CD4-positive, alpha-beta T cell (primary cell): ENCODE measurements at regions not wholly inside any gene's neighbourhood (a gene's known extent, or its start where the extent isn't known, plus 50 kb on each side); places are given as distances from the start of the nearest gene placed in this dataset.

Experiments used
- ATAC-seq: fragments of 200-7000 bp; cut with Tn5 transposase; one replicate; pipeline ENCODE4 v1.10.0; 2022; ENCODE audit warnings: mild to moderate bottlenecking; ENCODE audit not compliant: poor library complexity
- CTCF ChIA-PET: fragments of 350-600 bp; sonication (Branson Sonifier 250); formaldehyde crosslinking; loops from one replicate; lab custom pipeline; 2021; ENCODE audit warnings: antibody characterized with exemption, inconsistent platforms; lab: Charles Lee
- POLR2A ChIA-PET: fragments of 350-600 bp; sonication (Branson Sonifier 250); formaldehyde crosslinking; loops from one replicate; lab custom pipeline; 2021; ENCODE audit warnings: antibody characterized with exemption, inconsistent platforms; lab: Charles Lee
- DNase-seq, 14 experiments: peaks; one replicate each; pipeline ENCODE4 v3.0.0-alpha.2; 2013 to 2020; ENCODE audit warnings: mixed read lengths in 2 of 14
- H3K27ac ChIP-seq, 2 donors: one replicate each; pipeline versions ENCODE4 v1.5.1 to v1.7.0; 2013; ENCODE audit warnings: low read length in 2 of 2, low read depth in 1 of 2, mild to moderate bottlenecking in 1 of 2
- H3K27me3 ChIP-seq, 2 experiments: 1 replicate in 1 of 2; 2 replicates in 1 of 2; pipeline versions ENCODE4 v1.6.1 to v1.7.0; 2013; ENCODE audit warnings: low read length in 2 of 2, control low read depth in 1 of 2, mild to moderate bottlenecking in 1 of 2, moderate library complexity in 1 of 2; ENCODE audit not compliant: insufficient read depth in 2 of 2, control insufficient read depth in 1 of 2
- H3K36me3 ChIP-seq: one replicate; pipeline ENCODE4 v1.6.1; 2013; ENCODE audit warnings: low read length, control low read depth; ENCODE audit not compliant: insufficient read depth
- H3K4me1 ChIP-seq: one replicate; pipeline ENCODE4 v1.6.1; 2013; ENCODE audit warnings: low read length, control low read depth; ENCODE audit not compliant: insufficient read depth
- H3K4me3 ChIP-seq: one replicate; pipeline ENCODE4 v1.5.1; 2013; ENCODE audit warnings: mild to moderate bottlenecking, low read length, moderate library complexity
- H3K9me3 ChIP-seq, 2 experiments: 1 replicate in 1 of 2; 2 replicates in 1 of 2; pipeline versions ENCODE4 v1.6.1 to v1.7.0; 2013; ENCODE audit warnings: low read length in 2 of 2, mild to moderate bottlenecking in 2 of 2, control low read depth in 1 of 2, moderate library complexity in 1 of 2; ENCODE audit not compliant: control insufficient read depth in 1 of 2, insufficient read depth in 1 of 2
- H3K27ac Mint-ChIP-seq: one replicate; pipeline ENCODE4 v1.8.0; 2020; ENCODE audit warnings: mixed read lengths
- H3K27me3 Mint-ChIP-seq: one replicate; pipeline ENCODE4 v1.8.0; 2021; ENCODE audit warnings: mixed read lengths
- H3K36me3 Mint-ChIP-seq: one replicate; pipeline ENCODE4 v1.8.0; 2021; ENCODE audit warnings: low read depth, mixed read lengths
- H3K4me1 Mint-ChIP-seq: one replicate; pipeline ENCODE4 v1.8.0; 2021; ENCODE audit warnings: low read depth, mixed read lengths
- H3K4me3 Mint-ChIP-seq: one replicate; pipeline ENCODE4 v1.8.0; 2020; ENCODE audit warnings: mild to moderate bottlenecking, mixed read lengths
- H3K9me3 Mint-ChIP-seq: one replicate; pipeline ENCODE4 v1.8.0; 2020; ENCODE audit warnings: mixed read lengths
- intact Hi-C, 2 experiments: fragments of 100-400 bp; cut with DNase I in 1 of 2; cut with micrococcal nuclease in 1 of 2; formaldehyde crosslinking; loops; one replicate each; pipeline versions ENCODE4 v1.15.1 to v1.9.0; 2023 to 2025; cut with DNase I, micrococcal nuclease
- TF ChIP-seq, protein P1 (sequence below): fragments of 200-600 bp; IDR thresholded peaks from one replicate; pipeline ENCODE4 v1.8.0; 2022; ENCODE audit warnings: antibody characterized with exemption, mild to moderate bottlenecking

DNA sequence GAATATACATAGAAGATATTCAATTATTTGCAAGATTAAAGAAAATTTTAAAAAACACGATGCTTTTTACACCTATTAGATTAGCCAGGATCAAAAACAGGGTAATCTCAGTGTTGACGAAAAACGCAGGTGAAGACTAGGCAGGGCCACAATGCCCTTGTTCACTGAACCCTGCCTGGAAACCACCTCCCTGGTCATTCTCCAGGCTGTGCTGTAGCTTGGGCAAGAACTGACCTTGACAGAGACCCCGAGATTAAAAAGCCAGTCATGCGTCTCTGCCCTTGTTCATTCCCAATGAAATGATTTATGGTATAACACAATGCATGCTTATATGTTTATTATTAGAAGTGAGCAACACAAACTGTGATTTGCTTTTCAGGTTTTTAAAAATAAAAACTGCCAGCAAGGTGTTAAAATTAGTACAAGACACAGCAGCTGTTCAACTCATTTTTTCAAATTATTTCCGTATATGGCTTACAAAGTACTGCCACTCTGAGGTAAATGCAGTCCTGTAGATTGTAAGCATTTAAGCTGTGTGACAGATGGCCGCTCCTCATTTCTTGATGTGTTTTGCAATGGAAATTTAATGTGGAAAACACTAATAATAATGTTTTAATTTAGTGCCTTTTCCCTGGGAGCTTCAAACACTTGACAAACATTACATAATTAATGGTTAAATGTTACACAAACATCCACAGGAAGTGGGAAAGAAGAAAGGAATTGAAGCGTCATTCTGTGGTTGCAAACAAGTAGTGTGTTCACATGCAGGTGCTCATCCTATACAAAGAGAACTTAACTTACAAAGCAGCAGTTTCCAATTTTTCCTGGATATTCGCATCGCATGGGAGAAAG is 200.2 kb downstream of the VCY1B start:
- TF ChIP-seq, protein P1, sequence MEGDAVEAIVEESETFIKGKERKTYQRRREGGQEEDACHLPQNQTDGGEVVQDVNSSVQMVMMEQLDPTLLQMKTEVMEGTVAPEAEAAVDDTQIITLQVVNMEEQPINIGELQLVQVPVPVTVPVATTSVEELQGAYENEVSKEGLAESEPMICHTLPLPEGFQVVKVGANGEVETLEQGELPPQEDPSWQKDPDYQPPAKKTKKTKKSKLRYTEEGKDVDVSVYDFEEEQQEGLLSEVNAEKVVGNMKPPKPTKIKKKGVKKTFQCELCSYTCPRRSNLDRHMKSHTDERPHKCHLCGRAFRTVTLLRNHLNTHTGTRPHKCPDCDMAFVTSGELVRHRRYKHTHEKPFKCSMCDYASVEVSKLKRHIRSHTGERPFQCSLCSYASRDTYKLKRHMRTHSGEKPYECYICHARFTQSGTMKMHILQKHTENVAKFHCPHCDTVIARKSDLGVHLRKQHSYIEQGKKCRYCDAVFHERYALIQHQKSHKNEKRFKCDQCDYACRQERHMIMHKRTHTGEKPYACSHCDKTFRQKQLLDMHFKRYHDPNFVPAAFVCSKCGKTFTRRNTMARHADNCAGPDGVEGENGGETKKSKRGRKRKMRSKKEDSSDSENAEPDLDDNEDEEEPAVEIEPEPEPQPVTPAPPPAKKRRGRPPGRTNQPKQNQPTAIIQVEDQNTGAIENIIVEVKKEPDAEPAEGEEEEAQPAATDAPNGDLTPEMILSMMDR, result no peak
- intact Hi-C loops, result no loop called here
- Mint-ChIP-seq H3K27me3 (no peaks in the 10 kb centered on the region), H3K9me3 (peaks cover 4% of the 10 kb centered on the region), H3K27ac (peak overlapping the region; percentile 72), H3K4me3 (peak overlapping the region; percentile 58), H3K4me1 (peaks cover 26% of the 10 kb centered on the region), H3K36me3 (no peaks in the 10 kb centered on the region)
- Histone ChIP-seq H3K27ac (no peak overlapping the region), H3K4me1 (peaks cover 18% of the 10 kb centered on the region), H3K36me3 (no peaks in the 10 kb centered on the region), H3K27me3 (no peaks in the 10 kb centered on the region), H3K4me3 (no peak overlapping the region), H3K9me3 (no peaks in the 10 kb centered on the region)
- ATAC-seq, result peak; percentile 71
- ChIA-PET POLR2A (interaction anchor here (0.9 to 2.0 kb wide), 3 partner anchors 85 to 553 kb away, joined by 3 to 10 read pairs (median 4); partner anchors contain the start of gene TMSB4Y), CTCF (no interaction called here)
- peak in 3 of 14 experiments; percentile 56 to 78 (median 66) for DNase-seq

DNA sequence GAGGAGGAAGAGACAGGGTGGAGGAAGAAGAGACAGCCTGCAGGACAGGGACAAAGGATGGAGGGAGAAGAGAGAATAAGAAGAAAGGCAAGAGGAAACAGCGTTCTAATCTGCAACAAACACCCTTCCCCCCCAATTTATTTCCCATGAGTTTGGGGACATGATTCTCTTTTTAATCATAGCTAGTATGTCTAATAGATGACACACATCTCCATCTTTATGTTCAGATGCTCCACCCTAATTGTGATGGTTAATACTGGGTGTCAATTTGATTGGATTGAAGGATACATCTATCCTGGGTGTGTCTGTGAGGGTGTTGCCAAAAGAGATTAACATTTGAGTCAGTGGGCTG is 200.8 kb downstream of the VCY1B start:
- Mint-ChIP-seq H3K27me3 (no peaks in the 10 kb centered on the region), H3K4me3 (peak overlapping the region; percentile 58), H3K27ac (peak overlapping the region; percentile 72), H3K9me3 (peaks cover 4% of the 10 kb centered on the region), H3K4me1 (peaks cover 26% of the 10 kb centered on the region), H3K36me3 (no peaks in the 10 kb centered on the region)
- intact Hi-C loops, result no loop called here
- DNase-seq (no peak), ATAC-seq (peak; percentile 68)
- Histone ChIP-seq H3K27me3 (no peaks in the 10 kb centered on the region), H3K36me3 (no peaks in the 10 kb centered on the region), H3K9me3 (no peaks in the 10 kb centered on the region), H3K4me3 (no peak overlapping the region), H3K27ac (no peak overlapping the region), H3K4me1 (peaks cover 18% of the 10 kb centered on the region)
- ChIA-PET CTCF (no interaction called here), POLR2A (interaction anchor here (0.9 to 2.0 kb wide), 3 partner anchors 84 to 553 kb away, joined by 3 to 10 read pairs (median 4); partner anchors contain the start of gene TMSB4Y)
- TF ChIP-seq, protein P1, result no peak

DNA sequence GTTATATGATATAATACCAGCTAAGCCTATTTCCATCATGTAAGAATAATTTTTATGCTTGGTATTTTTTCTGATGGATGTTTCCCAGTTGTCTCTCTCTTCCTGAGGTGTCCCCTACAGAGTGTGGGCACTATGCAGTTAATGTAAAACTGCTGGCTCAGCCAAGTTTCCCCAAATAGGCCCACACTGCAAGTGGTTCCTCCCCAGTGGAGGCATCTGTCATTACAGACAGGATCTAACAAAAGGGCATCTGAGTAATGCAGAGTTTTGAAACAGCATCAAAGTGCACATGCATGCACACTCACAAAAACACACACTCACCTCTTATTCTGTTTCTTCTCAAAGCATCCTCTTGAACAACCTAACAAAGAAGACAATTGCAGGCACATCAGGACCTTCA is 221.0 kb downstream of the VCY1B start:
- ChIA-PET POLR2A (no interaction called here), CTCF (no interaction called here)
- no peak for ATAC-seq
- Histone ChIP-seq H3K36me3 (no peaks in the 10 kb centered on the region), H3K9me3 (no peaks in the 10 kb centered on the region), H3K27me3 (no peaks in the 10 kb centered on the region), H3K27ac (no peak overlapping the region), H3K4me1 (no peaks in the 10 kb centered on the region), H3K4me3 (no peak overlapping the region)
- no peaks in the 10 kb centered on the region for H3K27me3 Mint-ChIP-seq
- H3K9me3 Mint-ChIP-seq, result peaks cover 2% of the 10 kb centered on the region
- H3K4me1 Mint-ChIP-seq, result no peaks in the 10 kb centered on the region
- intact Hi-C loops, result no loop called here
- H3K27ac Mint-ChIP-seq, result no peak overlapping the region
- H3K4me3 Mint-ChIP-seq, result no peak overlapping the region
- no peaks in the 10 kb centered on the region for H3K36me3 Mint-ChIP-seq
- no peak for DNase-seq
- TF ChIP-seq, protein P1, result no peak
